Breast epithelium (tissue), 4 donors: ENCODE measurements at regions not wholly inside any gene's neighbourhood (a gene's known extent, or its start where the extent isn't known, plus 50 kb on each side); places are given as distances from the start of the nearest gene placed in this dataset.

Experiments
- DNase-seq, 2 donors: peaks; one replicate each; pipeline ENCODE4 v3.0.0-alpha.2; 2019; ENCODE audit warnings: low spot score in 2 of 2
- H3K27ac ChIP-seq, 2 donors: fragments of 200-600 bp; sonication (generic) in 1 of 2; one replicate each; pipeline ENCODE4 v1.5.1; 2016 to 2019; ENCODE audit warnings: mild to moderate bottlenecking in 1 of 2
- H3K27me3 ChIP-seq, 2 donors: fragments of 200-600 bp; sonication (generic) in 1 of 2; one replicate each; pipeline versions ENCODE4 v1.5.1 to v1.6.0; 2017 to 2019; ENCODE audit warnings: control low read depth in 1 of 2, mild to moderate bottlenecking in 1 of 2
- H3K36me3 ChIP-seq: fragments of 200-600 bp; one replicate; pipeline ENCODE4 v1.5.1; 2019
- H3K4me1 ChIP-seq, 2 donors: fragments of 200-600 bp; sonication (generic); one replicate each; pipeline ENCODE4 v1.5.1; 2016 to 2019; ENCODE audit warnings: control low read depth in 1 of 2
- H3K4me3 ChIP-seq, 3 donors: fragments of 200-600 bp; sonication (generic); 1 replicate in 2 of 3; 2 replicates in 1 of 3; pipeline ENCODE4 v1.5.1; 2016 to 2019; ENCODE audit warnings: mild to moderate bottlenecking in 3 of 3, moderate library complexity in 2 of 3
- H3K9me3 ChIP-seq, 2 donors: fragments of 200-600 bp; sonication (generic) in 1 of 2; one replicate each; pipeline ENCODE4 v1.5.1; 2016 to 2019; ENCODE audit warnings: control low read depth in 1 of 2
- CTCF ChIP-seq, 3 donors: fragments of 450-650 bp; IDR thresholded peaks; one replicate each; pipeline ENCODE4 v1.5.1; 2016 to 2017; ENCODE audit warnings: antibody characterized with exemption in 3 of 3, mild to moderate bottlenecking in 3 of 3, moderate library complexity in 3 of 3
- POLR2A ChIP-seq: fragments of 450-650 bp; IDR thresholded peaks from one replicate; pipeline ENCODE4 v1.6.1; 2016; ENCODE audit warnings: antibody characterized with exemption, mild to moderate bottlenecking, moderate library complexity
- POLR2AphosphoS5 ChIP-seq, 3 donors: sonication (generic); formaldehyde crosslinking; IDR thresholded peaks; one replicate each; pipeline ENCODE4 v1.6.1; 2017; ENCODE audit warnings: antibody characterized with exemption in 3 of 3
- intact Hi-C: fragments of 100-400 bp; cut with DNase I; formaldehyde crosslinking; loops from one replicate; pipeline ENCODE4 v1.15.1; 2023; ENCODE audit warnings: low total_unique reads

DNA sequence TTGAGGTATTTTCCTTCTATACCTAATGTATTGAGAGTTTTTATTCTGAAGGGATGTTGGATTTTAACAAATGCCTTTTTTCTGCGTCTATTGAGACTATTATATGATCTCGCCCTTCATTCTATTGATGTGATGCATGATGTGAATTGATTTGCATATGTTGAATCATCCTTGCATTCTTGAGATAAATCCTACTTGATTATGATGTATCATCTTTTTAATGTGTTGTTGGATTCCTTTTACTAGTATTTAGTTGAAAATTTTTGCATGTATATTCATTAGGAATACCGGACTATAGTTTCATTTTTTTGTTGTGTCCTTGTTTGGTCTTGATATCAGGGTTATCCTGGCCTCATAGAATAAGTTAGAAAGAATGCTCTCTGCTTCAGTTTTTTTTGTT, 169.7 kb downstream of the NPR3 start:
- Histone ChIP-seq H3K27ac (no peak overlapping the region), H3K4me3 (no peak overlapping the region), H3K36me3 (no peaks in the 10 kb centered on the region), H3K27me3 (no peaks in the 10 kb centered on the region), H3K4me1 (no peaks in the 10 kb centered on the region), H3K9me3 (peaks cover 18 to 30% of the 10 kb centered on the region in 2 donors)
- TF ChIP-seq CTCF (IDR thresholded peaks at IDR 0.05), result no peak
- no peak for TF ChIP-seq POLR2AphosphoS5 (IDR thresholded peaks at IDR 0.05)
- no peak for TF ChIP-seq POLR2A
- DNase-seq, result no peak
- intact Hi-C loops, result no loop called here

- H3K4me3 ChIP-seq, result no peak overlapping the region
- no peaks in the 10 kb centered on the region for H3K36me3 ChIP-seq
- no peak overlapping the region for H3K27ac ChIP-seq
- no peaks in the 10 kb centered on the region for H3K4me1 ChIP-seq
- TF ChIP-seq POLR2A, result no peak
- TF ChIP-seq CTCF (IDR thresholded peaks at IDR 0.05), result no peak
- TF ChIP-seq POLR2AphosphoS5 (IDR thresholded peaks at IDR 0.05), result no peak
- H3K27me3 ChIP-seq, result no peaks in the 10 kb centered on the region
- no peak for DNase-seq
- peaks cover 15 to 19% of the 10 kb centered on the region in 2 donors for H3K9me3 ChIP-seq
- intact Hi-C loops, result no loop called here
These were observed 176.3 kb downstream of the NPR3 start for GRCh38 chr5:32887390-32887789.

- Histone ChIP-seq H3K27ac (no peak overlapping the region), H3K4me1 (no peaks in the 10 kb centered on the region), H3K27me3 (no peaks in the 10 kb centered on the region), H3K4me3 (no peak overlapping the region), H3K9me3 (peaks cover 7 to 10% of the 10 kb centered on the region in 2 donors), H3K36me3 (no peaks in the 10 kb centered on the region)
- TF ChIP-seq POLR2A (no peak), CTCF (IDR thresholded peaks at IDR 0.05) (no peak), POLR2AphosphoS5 (IDR thresholded peaks at IDR 0.05) (no peak)
- intact Hi-C loops, result no loop called here
- DNase-seq, result no peak
These were observed 178.0 kb downstream of the NPR3 start for GRCh38 chr5:32889078-32889477.

GRCh38 chr5:32903613-32904012, 192.5 kb downstream of the NPR3 start:
- no peak for DNase-seq
- intact Hi-C loops, result no loop called here
- TF ChIP-seq CTCF (IDR thresholded peaks at IDR 0.05) (no peak), POLR2AphosphoS5 (IDR thresholded peaks at IDR 0.05) (no peak), POLR2A (no peak)

GRCh38 chr5:32908641-32909040, 197.5 kb downstream of the NPR3 start:
- Histone ChIP-seq H3K9me3 (no peaks in the 10 kb centered on the region), H3K4me3 (no peak overlapping the region), H3K4me1 (no peaks in the 10 kb centered on the region), H3K36me3 (no peaks in the 10 kb centered on the region), H3K27ac (no peak overlapping the region), H3K27me3 (no peaks in the 10 kb centered on the region)
- intact Hi-C loops, result no loop called here
- no peak for TF ChIP-seq POLR2AphosphoS5 (IDR thresholded peaks at IDR 0.05)
- TF ChIP-seq POLR2A, result no peak
- TF ChIP-seq CTCF (IDR thresholded peaks at IDR 0.05), result no peak
- no peak for DNase-seq

More at GRCh38 chr5:32903613-32904012, 192.5 kb downstream of the NPR3 start:
- no peaks in the 10 kb centered on the region for H3K36me3 ChIP-seq
- H3K9me3 ChIP-seq, result no peaks in the 10 kb centered on the region
- H3K4me1 ChIP-seq, result no peaks in the 10 kb centered on the region
- H3K4me3 ChIP-seq, result no peak overlapping the region
- no peaks in the 10 kb centered on the region for H3K27me3 ChIP-seq
- no peak overlapping the region for H3K27ac ChIP-seq
